Hypothalamus (tissue), 51 donors: ENCODE measurements at regions not wholly inside any gene's neighbourhood (a gene's known extent, or its start where the extent isn't known, plus 50 kb on each side); places are given as distances from the start of the nearest gene placed in this dataset.
A peak's percentile ranks its signal among the peaks of the same experiment; 100 is the strongest.
"Not testable (repeated sequence)": the region's sequence is repeated elsewhere in the genome, so short reads cannot be mapped to it uniquely, and the experiment has no call there.

Source experiments
- DNase-seq, 51 donors: peaks; one replicate each; lab custom pipeline; 2025; lab: John Stamatoyannopoulos, UW

DNA sequence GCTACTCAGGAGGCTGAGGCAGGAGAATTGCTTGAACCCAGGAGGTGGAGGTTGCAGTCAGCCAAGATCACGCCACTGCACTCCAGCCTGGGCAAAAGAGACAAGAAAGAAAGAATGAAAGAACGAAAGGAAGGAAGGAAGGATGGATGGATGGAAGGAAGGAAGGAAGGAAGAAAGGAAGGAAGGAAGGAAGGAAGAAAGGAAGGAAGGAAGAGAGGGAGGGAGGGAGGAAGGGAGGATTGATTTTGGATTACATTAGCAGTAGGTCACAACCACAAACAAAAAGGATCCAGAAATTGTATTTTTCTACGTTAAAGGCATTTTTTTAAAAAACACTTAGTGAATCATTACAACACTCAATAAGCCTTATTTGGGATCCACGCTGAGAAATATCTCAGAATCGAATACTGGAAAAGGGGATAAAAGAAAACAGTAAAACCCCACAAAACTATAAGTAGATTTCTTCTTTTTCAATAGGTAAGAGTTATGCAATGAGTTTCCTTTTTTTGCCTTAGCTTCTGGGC is 136.9 kb upstream of the FREM1 start:
- no peak for DNase-seq

DNA sequence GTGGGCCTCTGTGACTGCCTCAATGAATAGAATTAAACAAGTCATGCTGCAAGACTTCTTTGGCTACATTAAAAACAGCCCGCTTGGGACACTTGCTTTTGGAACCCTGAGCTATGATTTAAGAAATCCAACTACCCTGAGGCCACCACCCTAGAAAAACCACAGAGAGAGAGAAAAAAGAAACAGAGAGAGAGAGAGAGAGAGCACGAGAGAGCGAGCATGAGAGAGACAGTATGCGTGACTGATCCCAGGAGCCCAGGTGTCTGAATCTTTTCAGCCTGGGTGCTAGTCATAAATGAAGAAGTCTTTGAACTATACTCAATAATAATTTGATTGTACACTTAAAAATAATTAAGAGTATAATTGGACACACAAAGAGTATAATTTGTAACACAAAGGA is 123.1 kb upstream of the FREM1 start:
- DNase-seq, result no peak

DNA sequence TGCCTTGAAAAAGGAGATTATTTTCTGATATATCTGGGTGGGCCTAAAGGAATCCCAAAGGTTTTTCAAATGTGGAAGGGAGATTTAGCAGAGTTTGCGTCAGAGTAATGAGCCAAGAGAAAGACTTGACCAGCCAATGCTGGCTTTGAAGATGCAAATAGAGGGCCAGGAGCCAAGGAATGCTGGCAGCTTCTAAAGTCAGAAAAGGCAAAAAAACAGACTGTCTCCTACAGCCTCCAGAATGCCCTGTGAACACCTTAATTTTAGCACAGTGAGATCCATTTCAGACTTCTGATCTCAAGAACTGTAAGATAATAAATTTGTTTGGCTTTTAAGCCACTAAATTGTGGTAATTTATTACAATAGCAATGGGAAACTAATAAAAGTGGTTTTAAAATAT is 122.6 kb upstream of the FREM1 start:
- no peak for DNase-seq

DNA sequence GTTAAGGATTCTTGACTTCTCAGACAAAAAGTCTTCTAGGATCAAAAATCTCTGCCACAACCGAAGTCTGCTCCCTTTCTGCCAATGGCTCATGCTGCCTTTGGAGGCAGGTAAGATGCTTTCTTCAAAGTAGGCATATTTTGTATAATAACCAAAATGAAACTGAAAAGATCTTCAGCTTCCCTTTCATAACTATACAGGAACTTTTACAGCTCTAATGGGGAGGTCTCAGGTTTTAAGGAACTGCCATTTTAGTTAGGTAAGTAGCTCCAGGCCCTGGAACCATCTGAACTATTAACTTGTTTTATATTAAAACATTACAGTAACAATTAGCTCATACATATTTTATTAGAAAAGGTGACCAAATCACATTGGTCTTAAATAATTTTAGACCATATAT is 110.9 kb upstream of the FREM1 start:
- no peak for DNase-seq

DNA sequence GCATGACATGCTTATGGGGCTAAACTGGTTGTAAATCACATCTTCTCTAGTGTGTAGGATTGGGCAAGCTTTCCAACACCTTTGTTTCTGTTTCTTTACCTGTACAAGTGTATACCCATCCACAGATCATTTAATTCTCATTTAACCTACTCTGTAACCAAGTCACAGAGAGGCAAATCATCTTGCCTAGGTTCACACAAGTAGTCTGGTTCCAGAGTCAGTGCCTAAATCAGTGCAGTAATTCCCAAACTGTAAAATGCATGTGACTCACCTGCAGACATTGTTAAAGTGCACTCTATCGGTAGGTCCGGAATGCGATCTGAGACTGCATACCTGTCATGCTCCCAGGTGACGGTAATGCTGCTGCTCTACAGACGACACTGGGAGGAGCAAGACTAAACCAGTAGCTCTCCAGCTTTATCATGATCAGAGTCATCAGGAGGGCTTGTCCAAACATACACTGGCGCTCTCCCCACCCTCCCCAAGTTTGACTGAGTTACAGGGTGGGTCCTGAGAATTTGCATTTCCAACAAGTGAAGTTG is 107.9 kb upstream of the FREM1 start:
- no peak for DNase-seq

DNA sequence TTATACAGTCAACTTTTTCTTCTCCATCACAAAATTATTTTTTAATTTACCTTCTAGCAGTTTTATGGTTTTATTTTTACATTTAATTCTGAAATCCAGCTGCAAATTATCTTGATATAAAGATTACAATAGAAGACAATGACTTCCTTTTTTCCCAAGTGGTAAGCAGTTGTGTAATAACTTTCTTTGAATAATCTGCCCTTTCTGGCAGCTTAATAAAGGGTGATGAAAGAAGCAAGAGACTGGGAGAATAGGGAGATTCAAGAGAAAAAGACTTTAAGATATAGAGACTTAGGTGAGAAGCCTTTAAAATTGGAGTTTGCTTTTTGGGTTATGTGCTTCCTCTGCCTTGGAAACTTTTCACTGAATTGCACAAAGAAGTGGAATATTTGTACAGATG is 100.4 kb upstream of the FREM1 start:
- no peak for DNase-seq

DNA sequence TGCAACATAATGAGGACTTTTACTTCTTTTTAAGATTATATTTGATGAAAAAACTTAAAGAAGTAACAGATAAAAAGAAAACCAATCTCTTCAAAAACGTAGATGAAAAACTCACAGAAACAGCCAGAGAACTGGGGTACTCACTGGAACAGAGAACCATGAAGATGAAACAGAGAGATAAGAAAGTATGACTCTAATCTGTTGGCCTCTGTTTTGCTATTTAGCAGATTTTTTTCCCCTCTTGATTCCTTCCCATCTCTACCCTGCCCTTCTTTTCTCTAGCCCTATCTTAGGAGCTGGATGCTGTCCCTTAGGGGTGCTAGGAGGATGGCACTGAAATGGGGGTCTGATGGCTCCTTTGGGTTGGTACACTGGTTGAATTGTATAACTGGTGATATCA is 97.5 kb upstream of the FREM1 start:
- no peak for DNase-seq

DNA sequence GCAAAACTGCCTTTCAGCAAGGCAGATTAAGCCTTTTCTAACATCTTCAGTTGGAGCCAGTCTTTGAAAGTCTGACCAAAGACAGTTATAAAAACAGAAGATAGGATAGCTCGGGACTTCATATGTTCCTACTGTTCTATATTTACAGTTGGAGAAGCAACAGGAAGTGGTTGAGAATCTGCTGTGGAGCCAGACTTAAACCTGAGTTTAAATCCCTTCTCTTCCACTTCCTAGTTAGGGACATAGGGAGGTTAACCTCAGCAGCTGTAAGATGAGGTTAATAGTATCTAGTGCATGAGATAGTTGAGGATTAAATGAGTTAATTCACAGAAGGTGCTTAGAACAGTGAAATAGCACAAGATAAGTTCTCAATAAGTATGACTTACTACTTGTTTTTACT is 84.5 kb upstream of the FREM1 start:
- DNase-seq, result no peak

DNA sequence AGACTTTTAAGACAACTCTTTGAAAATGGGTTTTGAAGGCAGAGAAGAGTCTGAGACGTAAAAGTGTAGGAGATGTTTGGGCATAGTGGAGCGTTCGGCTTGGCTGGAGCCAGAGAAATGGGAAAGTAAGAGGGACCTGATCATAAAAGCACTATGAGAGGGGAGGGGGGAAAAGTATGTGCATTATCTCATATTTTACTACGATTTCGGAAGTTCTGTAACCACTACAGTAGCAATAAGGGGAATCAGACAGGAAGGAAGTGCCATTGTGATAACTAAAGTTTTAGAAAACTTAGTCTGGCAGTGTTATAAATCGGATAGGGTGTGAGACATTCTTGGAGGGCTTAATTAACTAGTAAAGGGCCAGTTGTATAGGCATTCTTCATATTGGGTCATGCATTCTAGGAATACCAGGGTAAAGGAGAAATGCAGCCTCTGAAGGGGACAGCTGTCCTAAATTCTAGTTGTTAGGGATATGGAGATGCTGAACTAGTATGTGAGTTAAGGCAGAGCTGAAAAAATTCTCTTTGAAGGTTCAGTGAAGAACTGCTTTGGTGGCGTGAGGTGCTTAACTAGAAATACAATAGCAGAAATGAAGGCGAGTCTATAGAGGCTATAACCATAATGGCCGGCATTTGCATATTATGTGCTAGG is 83.8 kb upstream of the FREM1 start:
- DNase-seq, result no peak

DNA sequence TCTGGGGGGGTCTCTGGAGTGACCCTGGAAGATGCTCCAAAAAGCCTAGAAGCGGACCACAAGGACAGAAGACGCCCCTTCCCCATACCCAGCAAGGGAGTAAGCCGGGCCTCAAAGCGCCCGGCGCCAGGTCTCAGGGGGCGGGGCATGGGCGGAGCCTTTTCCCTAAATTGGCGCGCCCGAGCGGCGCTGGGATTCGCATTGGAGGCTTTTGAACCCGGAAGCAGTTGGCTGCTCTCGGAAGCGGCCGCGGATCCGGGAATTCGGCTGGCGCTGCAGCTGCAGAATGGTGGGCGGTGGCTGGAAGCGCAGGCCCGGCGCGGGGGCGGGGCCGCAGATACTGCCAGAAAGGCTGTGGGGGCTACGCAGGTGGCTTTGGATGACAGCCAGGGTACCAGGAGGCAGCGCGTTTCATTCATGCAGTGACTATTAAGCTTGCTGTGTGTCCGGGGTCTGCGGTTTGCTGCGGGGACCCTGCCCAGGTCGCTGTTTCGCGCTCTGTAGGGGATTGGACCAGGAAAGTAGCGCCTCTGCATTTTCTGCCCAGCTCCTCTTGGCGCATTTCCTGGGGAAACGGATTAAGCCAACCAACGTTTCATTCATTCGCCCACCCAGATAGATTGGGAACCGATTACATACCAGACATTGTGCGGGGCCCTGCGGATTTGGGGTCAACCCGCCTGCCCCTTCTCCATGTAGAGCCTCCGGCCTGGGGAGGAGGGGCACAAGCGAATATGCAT is 83.0 kb upstream of the FREM1 start:
- peak; percentile 10 to 90 (median 76) for DNase-seq

DNA sequence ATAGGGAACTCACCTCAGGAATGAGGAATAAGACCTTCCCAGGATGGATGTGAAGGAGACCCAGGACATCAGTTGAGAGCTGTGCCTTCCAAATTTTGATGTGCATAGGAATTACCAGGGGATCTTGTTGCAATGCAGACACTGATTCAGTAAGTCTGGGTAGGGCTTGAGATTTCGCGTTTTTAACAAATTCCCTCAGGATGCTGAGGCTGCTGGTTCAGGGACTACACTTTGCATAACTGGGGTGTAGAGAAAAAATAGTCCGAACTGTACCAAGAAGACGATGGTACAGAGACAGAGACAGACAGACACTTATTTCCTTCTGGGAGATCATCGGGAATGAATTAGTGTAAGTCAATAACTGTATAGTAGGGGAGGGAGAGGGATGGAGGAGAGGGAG is 82.3 kb upstream of the FREM1 start:
- no peak for DNase-seq

DNA sequence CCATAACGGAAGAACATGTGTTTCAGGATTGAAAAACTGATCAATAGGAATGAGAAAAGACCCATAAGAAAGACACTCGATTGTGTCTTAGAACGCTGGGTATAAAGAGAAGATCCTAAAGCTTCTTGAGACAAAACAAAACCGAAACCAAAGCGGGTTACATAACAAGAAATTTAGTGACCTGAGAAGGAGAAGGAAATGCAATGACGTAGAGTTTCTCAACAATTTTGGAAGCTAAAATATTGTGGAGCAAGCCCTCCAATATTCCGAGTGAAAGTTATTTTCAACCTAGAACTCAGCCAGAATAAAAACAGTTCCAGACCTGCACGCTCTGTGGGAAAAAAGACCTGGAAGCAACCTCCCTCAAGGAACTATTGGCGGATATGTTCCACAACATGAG is 81.9 kb upstream of the FREM1 start:
- DNase-seq, result no peak

DNA sequence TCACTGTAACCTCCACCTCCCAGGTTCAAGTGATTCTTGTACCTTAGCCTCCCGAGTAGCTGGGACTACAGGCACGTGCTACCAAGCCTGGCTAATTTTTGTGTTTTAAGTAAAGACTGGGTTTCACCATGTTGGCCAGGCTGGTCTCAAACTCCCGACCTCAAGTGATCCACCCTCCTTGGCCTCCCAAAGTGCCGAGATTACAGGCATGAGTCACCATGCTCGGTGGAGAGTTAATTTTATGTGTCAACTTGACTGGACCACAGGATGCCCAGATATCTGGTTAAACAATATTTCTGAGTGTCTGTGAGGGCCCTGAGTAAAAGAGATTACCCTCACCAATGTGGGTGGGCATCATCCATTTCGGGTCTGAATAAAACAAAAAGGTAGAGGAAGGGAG is 80.4 kb upstream of the FREM1 start:
- DNase-seq, result not testable (repeated sequence)

DNA sequence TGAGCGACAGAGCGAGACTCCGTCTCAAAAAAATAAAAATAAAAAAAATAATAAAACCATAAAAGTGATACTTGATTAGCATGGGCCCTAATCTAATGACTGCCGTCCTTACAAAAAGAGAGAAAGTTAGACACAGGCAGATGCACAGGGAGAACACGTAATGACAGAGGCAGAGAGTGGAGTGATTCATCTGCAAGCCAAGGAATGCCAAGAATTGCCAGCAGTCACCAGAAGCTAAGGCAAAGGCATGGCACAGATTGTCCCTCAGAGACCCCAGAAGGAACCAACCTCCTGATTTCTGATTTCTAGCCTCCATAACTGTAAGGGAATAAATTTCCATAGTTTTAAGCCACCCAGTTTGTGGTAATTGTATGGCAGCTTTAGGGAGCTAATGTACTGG is 79.6 kb upstream of the FREM1 start:
- no peak for DNase-seq

DNA sequence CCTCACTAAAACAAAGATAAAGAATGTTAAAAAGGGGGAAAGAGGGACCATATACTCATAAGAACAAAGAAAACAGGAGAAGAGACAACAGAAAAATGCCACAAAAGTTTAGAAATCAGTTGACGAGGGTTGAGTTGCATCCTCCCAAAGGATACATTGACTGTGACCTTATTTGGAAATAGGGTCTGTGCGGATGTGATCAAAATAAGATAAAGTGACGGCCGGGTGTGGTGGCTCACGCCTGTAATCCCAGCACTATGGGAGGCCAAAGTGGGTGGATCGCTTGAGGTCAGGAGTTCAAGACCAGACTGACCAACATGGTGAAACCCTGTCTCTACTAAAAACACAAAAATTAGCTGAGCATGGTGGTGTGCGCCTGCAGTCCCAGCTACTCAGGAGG is 79.1 kb upstream of the FREM1 start:
- DNase-seq, result not testable (repeated sequence)

DNA sequence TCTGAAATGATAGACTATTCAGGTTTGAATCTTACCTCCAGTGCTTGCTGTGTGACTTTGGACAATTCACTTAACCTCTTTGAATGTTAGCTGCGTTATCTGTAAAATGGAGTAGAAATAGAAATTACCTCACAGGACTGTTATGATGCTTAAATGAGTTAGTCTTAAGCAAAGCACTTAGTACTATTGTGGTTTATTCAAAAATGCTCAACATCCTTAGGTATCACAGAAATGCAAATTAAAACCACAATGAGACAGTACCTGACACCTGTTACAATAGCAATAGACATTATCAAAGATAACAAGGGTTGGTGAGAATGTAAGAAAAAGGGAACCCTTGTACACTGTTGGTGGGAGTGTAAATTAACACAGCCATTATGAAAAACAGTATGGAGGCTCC is 77.6 kb upstream of the FREM1 start:
- DNase-seq, result no peak

DNA sequence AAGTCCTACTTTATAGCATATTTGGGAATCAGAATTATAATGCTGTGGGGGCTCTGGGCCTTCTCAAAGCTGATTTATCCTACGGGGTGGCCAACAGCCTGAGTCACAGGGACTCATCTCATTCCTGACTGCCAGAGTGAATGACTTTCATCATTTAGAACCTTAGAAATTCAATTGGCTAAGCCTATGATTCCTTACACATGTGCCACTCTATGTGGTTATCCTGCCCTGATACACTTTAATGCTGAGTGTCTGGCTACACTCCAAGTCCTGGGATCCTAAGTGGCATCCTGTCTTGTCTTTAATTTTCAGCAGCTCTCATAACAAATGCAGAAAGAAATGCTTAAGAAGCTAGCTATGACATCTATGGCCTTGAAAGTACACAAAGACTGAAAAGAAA is 75.2 kb upstream of the FREM1 start:
- DNase-seq, result no peak

DNA sequence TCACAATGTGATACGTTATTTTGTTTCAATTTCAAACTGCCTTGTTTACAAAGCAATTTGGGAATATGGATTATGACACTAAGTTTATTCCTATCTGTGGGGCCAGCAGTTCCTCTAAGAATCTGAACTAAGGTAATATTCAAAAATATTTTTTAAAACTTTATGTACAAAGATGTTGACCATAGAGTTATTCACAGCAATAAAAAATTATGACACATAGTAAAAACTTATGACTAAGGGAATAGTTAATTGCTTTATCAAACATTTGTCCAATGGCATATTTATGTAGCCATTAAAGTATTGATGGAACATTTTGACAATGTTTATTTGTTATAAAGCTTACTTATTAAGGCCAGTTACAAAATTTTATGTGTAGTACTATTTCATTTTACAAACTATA is 73.4 kb upstream of the FREM1 start:
- DNase-seq, result no peak

DNA sequence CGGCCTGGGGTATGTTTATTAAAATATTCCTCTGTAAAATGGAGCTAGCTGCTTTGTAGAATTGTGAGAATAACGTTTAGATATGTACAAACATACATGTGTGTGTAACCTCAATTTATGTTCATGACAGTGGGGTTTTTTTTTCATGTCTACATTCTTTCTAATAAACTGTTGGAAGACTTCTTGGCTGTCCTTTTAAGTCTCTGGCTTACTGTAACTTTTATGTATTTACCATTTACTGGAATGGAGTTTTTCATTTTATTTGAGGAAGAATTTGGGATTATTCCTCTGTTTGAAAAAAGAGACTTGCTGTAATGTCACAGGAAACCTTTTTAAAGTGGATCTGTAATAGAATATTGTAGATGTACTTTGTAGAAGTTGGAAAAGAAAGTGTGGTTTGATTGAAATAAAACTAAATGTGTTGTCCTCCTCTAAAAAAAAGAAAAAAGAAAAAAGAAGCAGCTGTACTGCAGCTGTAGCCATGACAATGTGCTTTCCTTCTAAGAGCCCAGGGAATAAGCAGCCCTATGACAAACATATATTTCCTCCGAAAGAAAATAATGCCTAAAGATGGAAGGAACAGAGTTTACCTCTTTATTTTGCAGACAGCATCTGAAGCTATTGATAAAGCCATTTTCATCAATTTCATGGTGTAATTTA is 71.2 kb upstream of the FREM1 start:
- no peak for DNase-seq

DNA sequence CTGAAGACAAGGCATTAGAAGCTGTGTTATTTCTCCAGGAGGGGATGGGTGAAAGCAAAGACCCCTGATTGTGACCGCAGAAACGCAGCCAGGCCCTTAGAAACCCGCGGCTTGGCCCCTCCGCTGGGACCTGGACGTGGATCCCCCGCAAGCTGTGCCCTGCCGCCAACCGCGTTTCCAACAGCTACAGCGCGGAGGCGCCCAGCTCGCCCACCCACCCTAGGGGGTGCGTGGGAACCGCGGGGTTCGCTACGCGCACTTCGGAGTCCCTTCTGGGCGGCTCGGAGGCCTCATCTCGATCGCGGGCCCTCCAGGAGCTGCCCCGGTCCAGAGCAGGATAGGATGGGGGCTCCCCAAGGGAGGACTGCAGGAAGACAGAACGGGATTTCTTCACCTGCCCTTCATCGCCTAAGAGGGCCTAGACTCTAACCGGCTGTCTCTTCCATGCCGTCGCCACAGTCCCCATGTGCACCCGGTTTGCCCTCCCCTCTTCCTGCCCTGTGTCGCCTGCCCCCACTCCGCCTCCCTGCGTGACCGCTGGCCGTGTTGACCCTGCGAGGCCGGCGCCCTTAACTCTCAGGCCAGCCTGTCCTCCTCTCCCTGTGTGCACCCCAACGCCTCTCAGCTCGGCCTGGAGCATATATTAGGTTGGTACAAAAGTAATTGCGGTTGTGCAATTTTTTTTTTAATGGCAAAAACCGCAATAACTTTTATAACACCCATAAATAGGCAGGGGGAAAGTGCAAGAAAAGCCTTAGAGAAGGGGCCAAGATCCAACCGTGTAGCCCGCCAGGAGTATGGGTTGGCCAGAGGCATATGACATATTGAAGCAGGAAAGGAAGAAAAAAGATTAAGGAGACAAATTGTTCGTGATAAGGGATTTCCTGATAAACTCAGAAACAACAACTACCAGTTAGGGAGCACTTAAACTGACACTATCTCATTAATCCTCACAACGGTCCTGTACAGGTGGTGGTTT is 68.1 kb upstream of the FREM1 start:
- peak in 1 of 51 donors; percentile 1 for DNase-seq
